CD4-positive, CD25-positive, alpha-beta regulatory T cell (primary cell): ENCODE measurements at regions not wholly inside any gene's neighbourhood (a gene's known extent, or its start where the extent isn't known, plus 50 kb on each side); places are given as distances from the start of the nearest gene placed in this dataset.

Experiments
- ATAC-seq, 2 donors: fragments of 150-1000 bp; cut with Tn5 transposase; one replicate each; pipeline ENCODE4 v1.10.0; 2021; ENCODE audit warnings: low read depth in 2 of 2, moderate number of reproducible peaks in 2 of 2, moderate library complexity in 1 of 2
- DNase-seq, 3 donors: peaks; one replicate each; pipeline versions ENCODE4 v3.0.0 to v3.0.0-alpha.2; 2012 to 2022; ENCODE audit warnings: mixed read lengths in 1 of 3
- H3K27ac ChIP-seq: one replicate; pipeline ENCODE4 v1.7.0; 2013; ENCODE audit warnings: mild to moderate bottlenecking, low read length; ENCODE audit not compliant: insufficient read depth, poor library complexity, severe bottlenecking
- H3K27me3 ChIP-seq: one replicate; pipeline ENCODE4 v1.7.0; 2013; ENCODE audit warnings: low read length; ENCODE audit not compliant: control insufficient read depth, insufficient read depth
- H3K36me3 ChIP-seq: one replicate; pipeline ENCODE4 v1.7.0; 2013; ENCODE audit warnings: mild to moderate bottlenecking, low read length, moderate library complexity; ENCODE audit not compliant: control insufficient read depth, insufficient read depth
- H3K4me1 ChIP-seq: 2 replicates; pipeline ENCODE4 v1.7.0; 2013; ENCODE audit warnings: mild to moderate bottlenecking, low read length; ENCODE audit not compliant: insufficient read depth, control insufficient read depth, poor library complexity, severe bottlenecking
- H3K4me3 ChIP-seq: one replicate; pipeline ENCODE4 v1.7.0; 2013; ENCODE audit warnings: low read depth, mild to moderate bottlenecking, low read length, moderate library complexity
- H3K9me3 ChIP-seq, 2 experiments: 1 replicate in 1 of 2; 2 replicates in 1 of 2; pipeline ENCODE4 v1.7.0; 2013; ENCODE audit warnings: low read length in 2 of 2, mild to moderate bottlenecking in 1 of 2, moderate library complexity in 1 of 2; ENCODE audit not compliant: control insufficient read depth in 2 of 2
- H3K27ac Mint-ChIP-seq, 3 donors: one replicate each; pipeline ENCODE4 v1.8.0; 2020 to 2022; ENCODE audit warnings: mild to moderate bottlenecking in 3 of 3, mixed read lengths in 3 of 3, moderate library complexity in 2 of 3
- H3K27me3 Mint-ChIP-seq: one replicate; pipeline ENCODE4 v1.8.0; 2022; ENCODE audit warnings: mild to moderate bottlenecking, mixed read lengths
- H3K36me3 Mint-ChIP-seq: one replicate; pipeline ENCODE4 v1.8.0; 2020; ENCODE audit warnings: mixed read lengths
- H3K4me1 Mint-ChIP-seq, 4 donors: one replicate each; pipeline ENCODE4 v1.8.0; 2020 to 2022; ENCODE audit warnings: mixed read lengths in 4 of 4, mild to moderate bottlenecking in 1 of 4
- H3K4me3 Mint-ChIP-seq, 4 donors: one replicate each; pipeline ENCODE4 v1.8.0; 2020 to 2022; ENCODE audit warnings: mild to moderate bottlenecking in 4 of 4, mixed read lengths in 4 of 4, moderate library complexity in 3 of 4
- H3K9me3 Mint-ChIP-seq, 7 donors: one replicate each; pipeline ENCODE4 v1.8.0; 2020 to 2022; ENCODE audit warnings: mixed read lengths in 7 of 7, mild to moderate bottlenecking in 3 of 7, moderate library complexity in 2 of 7

DNA sequence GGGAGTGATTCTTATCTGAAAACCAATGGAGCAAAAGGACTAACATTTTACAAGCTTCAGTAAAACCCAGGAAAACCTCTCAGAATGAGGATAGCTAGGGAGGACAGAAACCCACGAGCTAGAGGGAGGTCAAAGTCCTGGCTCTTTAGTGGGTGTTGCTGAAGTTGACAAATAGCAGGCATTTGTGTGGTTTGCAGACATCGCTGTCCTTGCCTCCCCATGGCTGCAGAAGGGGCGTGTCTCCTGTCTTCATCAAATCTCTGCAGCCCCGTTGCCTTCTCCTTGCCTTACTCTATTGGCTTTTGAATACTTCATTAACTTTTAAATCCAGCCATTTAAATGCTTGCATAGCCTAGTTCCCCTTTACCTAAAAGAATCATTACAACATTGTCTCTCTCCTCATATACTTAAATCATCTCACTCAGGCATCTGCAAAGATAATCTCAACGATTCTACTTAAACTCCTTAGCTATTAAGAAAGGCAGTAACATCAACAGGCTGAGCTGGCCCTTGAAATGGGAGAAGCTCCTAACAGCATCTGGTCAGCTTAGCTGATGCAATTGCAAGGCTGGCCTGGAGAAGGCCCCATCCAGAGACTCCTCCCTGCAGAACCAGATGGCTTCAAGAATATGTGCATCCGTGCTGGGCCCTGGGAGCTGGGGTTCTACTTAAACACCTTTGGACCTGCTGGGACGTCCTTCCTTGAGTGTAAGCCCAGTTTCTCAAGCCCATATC, 152.8 kb upstream of the TAS2R1 start:
- H3K27me3 Mint-ChIP-seq, result peaks cover 5% of the 10 kb centered on the region
- H3K4me3 ChIP-seq, result no peak overlapping the region
- no peaks in the 10 kb centered on the region for H3K9me3 ChIP-seq
- H3K4me1 ChIP-seq, result no peaks in the 10 kb centered on the region
- no peaks in the 10 kb centered on the region for H3K27me3 ChIP-seq
- no peak for ATAC-seq
- H3K27ac ChIP-seq, result no peak overlapping the region
- no peaks in the 10 kb centered on the region for H3K36me3 ChIP-seq
- H3K36me3 Mint-ChIP-seq, result no peaks in the 10 kb centered on the region
- no peak overlapping the region for H3K4me3 Mint-ChIP-seq
- no peak for DNase-seq
- no peak overlapping the region for H3K27ac Mint-ChIP-seq
- peaks cover 0 to 20% (median 9%) of the 10 kb centered on the region in 7 donors for H3K9me3 Mint-ChIP-seq
- H3K4me1 Mint-ChIP-seq, result no peaks in the 10 kb centered on the region

- H3K36me3 Mint-ChIP-seq, result no peaks in the 10 kb centered on the region
Observed at GRCh38 chr5:9781890-9782289, 151.7 kb upstream of the TAS2R1 start.

GRCh38 chr5:9781275-9781674, 151.1 kb upstream of the TAS2R1 start:
- Histone ChIP-seq H3K9me3 (no peaks in the 10 kb centered on the region), H3K4me3 (no peak overlapping the region), H3K27ac (no peak overlapping the region), H3K4me1 (no peaks in the 10 kb centered on the region), H3K36me3 (no peaks in the 10 kb centered on the region), H3K27me3 (no peaks in the 10 kb centered on the region)
- no peak for ATAC-seq
- peaks cover 5% of the 10 kb centered on the region for H3K27me3 Mint-ChIP-seq
- no peak for DNase-seq
- no peaks in the 10 kb centered on the region for H3K4me1 Mint-ChIP-seq
- no peaks in the 10 kb centered on the region for H3K36me3 Mint-ChIP-seq
- peaks cover 2 to 24% (median 9%) of the 10 kb centered on the region in 7 donors for H3K9me3 Mint-ChIP-seq
- H3K4me3 Mint-ChIP-seq, result no peak overlapping the region
- H3K27ac Mint-ChIP-seq, result no peak overlapping the region

More at GRCh38 chr5:9781890-9782289, 151.7 kb upstream of the TAS2R1 start:
- H3K9me3 ChIP-seq, result no peaks in the 10 kb centered on the region
- H3K4me1 ChIP-seq, result no peaks in the 10 kb centered on the region
- H3K36me3 ChIP-seq, result no peaks in the 10 kb centered on the region
- Mint-ChIP-seq H3K4me3 (no peak overlapping the region), H3K27ac (no peak overlapping the region), H3K4me1 (no peaks in the 10 kb centered on the region), H3K9me3 (peaks cover 2 to 24% (median 9%) of the 10 kb centered on the region in 7 donors), H3K27me3 (peaks cover 5% of the 10 kb centered on the region)
- H3K4me3 ChIP-seq, result no peak overlapping the region
- no peak for ATAC-seq
- H3K27me3 ChIP-seq, result no peaks in the 10 kb centered on the region
- no peak overlapping the region for H3K27ac ChIP-seq
- DNase-seq, result no peak

GRCh38 chr5:9780501-9780900, 150.3 kb upstream of the TAS2R1 start:
- no peaks in the 10 kb centered on the region for H3K4me1 ChIP-seq
- no peak for ATAC-seq
- H3K4me3 ChIP-seq, result no peak overlapping the region
- Mint-ChIP-seq H3K4me3 (no peak overlapping the region), H3K27ac (no peak overlapping the region), H3K9me3 (peaks cover 2 to 24% (median 9%) of the 10 kb centered on the region in 7 donors), H3K4me1 (no peaks in the 10 kb centered on the region), H3K36me3 (no peaks in the 10 kb centered on the region), H3K27me3 (peaks cover 5% of the 10 kb centered on the region)
- H3K27me3 ChIP-seq, result no peaks in the 10 kb centered on the region
- no peak overlapping the region for H3K27ac ChIP-seq
- no peaks in the 10 kb centered on the region for H3K36me3 ChIP-seq
- H3K9me3 ChIP-seq, result no peaks in the 10 kb centered on the region
- no peak for DNase-seq

- peak overlapping the region in 1 of 3 donors; percentile 40 for H3K27ac Mint-ChIP-seq
- peaks cover 2 to 19% (median 8%) of the 10 kb centered on the region in 7 donors for H3K9me3 Mint-ChIP-seq
- no peaks in the 10 kb centered on the region for H3K36me3 Mint-ChIP-seq
- H3K27me3 Mint-ChIP-seq, result peaks cover 5% of the 10 kb centered on the region
- ATAC-seq, result no peak
- H3K36me3 ChIP-seq, result no peaks in the 10 kb centered on the region
- H3K27ac ChIP-seq, result no peak overlapping the region
- H3K27me3 ChIP-seq, result no peaks in the 10 kb centered on the region
- H3K4me3 ChIP-seq, result no peak overlapping the region
- DNase-seq, result no peak
- H3K9me3 ChIP-seq, result no peaks in the 10 kb centered on the region
- H3K4me1 ChIP-seq, result no peaks in the 10 kb centered on the region
- H3K4me3 Mint-ChIP-seq, result no peak overlapping the region
- no peaks in the 10 kb centered on the region for H3K4me1 Mint-ChIP-seq
Observed at GRCh38 chr5:9776525-9776924, 146.4 kb upstream of the TAS2R1 start.

DNA sequence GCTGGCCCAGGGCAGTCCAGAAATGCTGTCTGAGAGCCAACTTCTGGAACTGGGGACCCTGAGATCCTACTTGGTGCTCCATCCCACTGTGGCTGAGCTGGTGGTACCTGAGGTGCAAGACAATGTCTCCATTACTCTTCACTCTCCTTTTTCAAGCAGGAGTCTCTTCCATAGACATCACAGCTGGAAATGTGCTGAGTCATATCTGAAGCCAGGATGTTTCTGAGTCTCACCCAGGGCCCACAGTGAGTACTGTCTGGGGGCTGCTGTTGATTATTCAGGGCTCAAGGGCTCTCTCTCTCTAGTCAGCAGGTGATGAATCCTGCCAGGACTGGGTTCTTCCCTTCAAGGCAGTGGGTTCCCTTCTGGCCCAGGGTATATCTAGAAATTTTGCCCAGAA, 145.2 kb upstream of the TAS2R1 start:
- no peak for DNase-seq
- Histone ChIP-seq H3K9me3 (no peaks in the 10 kb centered on the region), H3K4me3 (no peak overlapping the region), H3K27me3 (no peaks in the 10 kb centered on the region), H3K36me3 (no peaks in the 10 kb centered on the region), H3K4me1 (no peaks in the 10 kb centered on the region), H3K27ac (no peak overlapping the region)
- H3K27ac Mint-ChIP-seq, result no peak overlapping the region
- peaks cover under 1 to 11% (median 6%) of the 10 kb centered on the region in 7 donors for H3K9me3 Mint-ChIP-seq
- no peaks in the 10 kb centered on the region for H3K27me3 Mint-ChIP-seq
- no peaks in the 10 kb centered on the region for H3K4me1 Mint-ChIP-seq
- H3K36me3 Mint-ChIP-seq, result no peaks in the 10 kb centered on the region
- H3K4me3 Mint-ChIP-seq, result no peak overlapping the region
- no peak for ATAC-seq

DNA sequence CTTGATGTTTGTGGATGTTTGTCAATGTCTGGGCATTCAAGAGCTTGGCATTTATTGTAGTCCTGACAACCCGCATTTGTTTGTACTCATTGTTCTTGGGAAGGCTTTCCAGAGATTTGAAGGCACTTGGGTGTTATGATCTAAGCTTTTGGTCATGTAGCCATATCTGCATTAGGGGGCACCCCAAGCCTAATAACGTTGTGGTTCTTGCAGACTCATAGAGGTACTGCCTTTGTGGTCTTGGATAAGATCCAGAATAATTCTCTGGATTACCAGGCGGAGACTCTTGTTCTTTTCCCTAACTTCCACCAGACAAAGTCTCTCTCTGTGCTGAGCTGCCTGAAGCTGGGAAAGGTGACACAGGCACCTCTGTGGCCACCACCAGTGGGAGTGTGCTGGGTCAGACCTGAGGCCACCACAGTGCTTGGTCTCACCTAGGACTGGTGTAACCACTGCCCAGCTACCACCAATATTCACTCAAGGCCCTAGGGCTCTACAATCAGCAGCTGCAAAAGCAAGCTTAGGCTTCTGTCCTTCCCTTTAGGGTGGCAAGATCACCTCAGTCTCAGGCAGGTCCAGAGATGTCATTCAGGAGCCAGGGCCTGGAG, 144.4 kb upstream of the TAS2R1 start:
- peaks cover 0 to 10% (median 6%) of the 10 kb centered on the region in 7 donors for H3K9me3 Mint-ChIP-seq
- H3K36me3 ChIP-seq, result no peaks in the 10 kb centered on the region
- no peaks in the 10 kb centered on the region for H3K4me1 Mint-ChIP-seq
- H3K9me3 ChIP-seq, result no peaks in the 10 kb centered on the region
- H3K27me3 Mint-ChIP-seq, result no peaks in the 10 kb centered on the region
- no peaks in the 10 kb centered on the region for H3K27me3 ChIP-seq
- no peak for DNase-seq
- no peak overlapping the region for H3K27ac Mint-ChIP-seq
- no peak overlapping the region for H3K27ac ChIP-seq
- no peak overlapping the region for H3K4me3 Mint-ChIP-seq
- no peaks in the 10 kb centered on the region for H3K4me1 ChIP-seq
- no peak for ATAC-seq
- no peaks in the 10 kb centered on the region for H3K36me3 Mint-ChIP-seq
- H3K4me3 ChIP-seq, result no peak overlapping the region

DNA sequence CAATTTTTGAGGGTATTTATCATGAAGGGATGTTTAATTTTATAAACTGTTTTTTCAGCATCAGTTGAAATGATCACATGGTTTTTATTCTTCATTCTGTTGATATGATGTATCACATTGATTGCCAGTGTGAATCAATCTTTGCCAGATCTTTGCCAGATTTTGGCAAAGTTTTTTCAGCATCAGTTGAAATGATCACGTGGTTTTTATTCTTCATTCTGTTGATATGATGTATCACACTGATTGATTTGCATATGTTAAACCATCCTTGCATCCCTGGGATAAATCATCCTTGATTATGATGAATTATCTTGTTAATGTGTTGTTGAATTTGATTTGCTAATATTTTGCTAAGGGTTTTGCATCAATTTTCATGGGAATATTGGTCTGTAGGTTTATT, 140.9 kb upstream of the TAS2R1 start:
- H3K36me3 ChIP-seq, result no peaks in the 10 kb centered on the region
- no peaks in the 10 kb centered on the region for H3K4me1 Mint-ChIP-seq
- H3K9me3 ChIP-seq, result no peaks in the 10 kb centered on the region
- H3K4me3 Mint-ChIP-seq, result no peak overlapping the region
- DNase-seq (no peak), ATAC-seq (no peak)
- H3K27ac ChIP-seq, result no peak overlapping the region
- H3K27me3 Mint-ChIP-seq, result no peaks in the 10 kb centered on the region
- H3K9me3 Mint-ChIP-seq, result peaks cover 0 to 13% (median 4%) of the 10 kb centered on the region in 7 donors
- no peaks in the 10 kb centered on the region for H3K27me3 ChIP-seq
- H3K36me3 Mint-ChIP-seq, result no peaks in the 10 kb centered on the region
- no peaks in the 10 kb centered on the region for H3K4me1 ChIP-seq
- no peak overlapping the region for H3K4me3 ChIP-seq
- no peak overlapping the region for H3K27ac Mint-ChIP-seq
